ENCODE measurements at regions not wholly inside any gene's neighbourhood (a gene's known extent, or its start where the extent isn't known, plus 50 kb on each side); places are given as distances from the start of the nearest gene placed in this dataset.

- TF ChIP-seq CREB5 (CRISPR knock-in tag; IDR thresholded peaks at IDR 0.05; ENCODE audit: low read depth) (no peak), ZNF565 (CRISPR knock-in tag; conservative IDR thresholded peaks at IDR 0.05; ENCODE audit: low read depth) (no peak), TOX (CRISPR knock-in tag; IDR thresholded peaks at IDR 0.05; ENCODE audit: borderline replicate concordance) (no peak), CSRNP3 (CRISPR knock-in tag; IDR thresholded peaks at IDR 0.05) (no peak), PPARA (CRISPR knock-in tag; IDR thresholded peaks at IDR 0.05; ENCODE audit: borderline replicate concordance) (no peak), ARNTL (CRISPR knock-in tag; IDR thresholded peaks at IDR 0.05; ENCODE audit: borderline replicate concordance, low read depth) (no peak), ZNF70 (CRISPR knock-in tag; IDR thresholded peaks at IDR 0.05) (no peak)
Observed at GRCh38 chr4:155032521-155033229, 175.8 kb upstream of the NPY2R start.

Data from SK-N-SH treated with all-trans-retinoic acid at 6 μM for 48 hours (cell line).